Osteocyte (in vitro differentiated cells): ENCODE measurements at regions not wholly inside any gene's neighbourhood (a gene's known extent, or its start where the extent isn't known, plus 50 kb on each side); places are given as distances from the start of the nearest gene placed in this dataset.

Experiments
- DNase-seq: peaks from one replicate; pipeline ENCODE4 v3.0.0; 2021; ENCODE audit warnings: mixed read lengths; ENCODE audit not compliant: unreplicated experiment; ENCODE audit errors: extremely low spot score
- H3K27ac Mint-ChIP-seq: one replicate; pipeline ENCODE4 v1.8.0; 2021; ENCODE audit warnings: mild to moderate bottlenecking, mixed read lengths; ENCODE audit not compliant: unreplicated experiment
- H3K27me3 Mint-ChIP-seq: one replicate; pipeline ENCODE4 v1.8.0; 2021; ENCODE audit warnings: mixed read lengths; ENCODE audit not compliant: unreplicated experiment
- H3K36me3 Mint-ChIP-seq: one replicate; pipeline ENCODE4 v1.8.0; 2021; ENCODE audit warnings: mixed read lengths; ENCODE audit not compliant: unreplicated experiment
- H3K4me1 Mint-ChIP-seq: one replicate; pipeline ENCODE4 v1.8.0; 2021; ENCODE audit warnings: mixed read lengths; ENCODE audit not compliant: unreplicated experiment
- H3K4me3 Mint-ChIP-seq: one replicate; pipeline ENCODE4 v1.8.0; 2021; ENCODE audit warnings: mild to moderate bottlenecking, moderate library complexity, mixed read lengths; ENCODE audit not compliant: unreplicated experiment
- H3K9me3 Mint-ChIP-seq: one replicate; pipeline ENCODE4 v1.8.0; 2021; ENCODE audit warnings: mixed read lengths; ENCODE audit not compliant: unreplicated experiment
- TF ChIP-seq, protein P1 (sequence below): fragments of 200-600 bp; sonication (generic); IDR thresholded peaks from 2 replicates; pipeline ENCODE4 v1.5.0; 2021; ENCODE audit warnings: antibody characterized with exemption, mild to moderate bottlenecking, moderate library complexity

DNA sequence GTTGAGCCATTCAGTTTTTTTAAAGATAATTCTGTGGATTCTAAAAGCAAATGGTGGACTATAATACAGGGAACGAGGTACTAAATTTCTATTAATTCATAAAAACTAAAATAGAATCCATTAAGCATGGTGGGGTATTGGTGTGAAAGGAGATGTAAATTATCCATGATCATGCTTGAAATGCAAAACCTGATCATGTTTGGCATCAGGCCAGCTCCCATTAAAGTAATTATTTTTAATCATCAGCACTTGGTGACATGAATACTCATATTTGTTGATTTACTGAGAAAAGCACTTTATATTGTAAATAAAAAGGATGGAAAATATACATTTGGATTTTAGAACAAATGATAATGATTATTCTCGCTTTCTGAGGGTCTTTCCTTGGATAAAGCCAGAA is 232.3 kb upstream of the MEIS1 start:
- Mint-ChIP-seq H3K4me3 (no peak overlapping the region), H3K9me3 (peaks cover 16% of the 10 kb centered on the region), H3K4me1 (no peaks in the 10 kb centered on the region), H3K27me3 (no peaks in the 10 kb centered on the region), H3K36me3 (no peaks in the 10 kb centered on the region), H3K27ac (no peak overlapping the region)
- TF ChIP-seq, protein P1, sequence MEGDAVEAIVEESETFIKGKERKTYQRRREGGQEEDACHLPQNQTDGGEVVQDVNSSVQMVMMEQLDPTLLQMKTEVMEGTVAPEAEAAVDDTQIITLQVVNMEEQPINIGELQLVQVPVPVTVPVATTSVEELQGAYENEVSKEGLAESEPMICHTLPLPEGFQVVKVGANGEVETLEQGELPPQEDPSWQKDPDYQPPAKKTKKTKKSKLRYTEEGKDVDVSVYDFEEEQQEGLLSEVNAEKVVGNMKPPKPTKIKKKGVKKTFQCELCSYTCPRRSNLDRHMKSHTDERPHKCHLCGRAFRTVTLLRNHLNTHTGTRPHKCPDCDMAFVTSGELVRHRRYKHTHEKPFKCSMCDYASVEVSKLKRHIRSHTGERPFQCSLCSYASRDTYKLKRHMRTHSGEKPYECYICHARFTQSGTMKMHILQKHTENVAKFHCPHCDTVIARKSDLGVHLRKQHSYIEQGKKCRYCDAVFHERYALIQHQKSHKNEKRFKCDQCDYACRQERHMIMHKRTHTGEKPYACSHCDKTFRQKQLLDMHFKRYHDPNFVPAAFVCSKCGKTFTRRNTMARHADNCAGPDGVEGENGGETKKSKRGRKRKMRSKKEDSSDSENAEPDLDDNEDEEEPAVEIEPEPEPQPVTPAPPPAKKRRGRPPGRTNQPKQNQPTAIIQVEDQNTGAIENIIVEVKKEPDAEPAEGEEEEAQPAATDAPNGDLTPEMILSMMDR: no peak
- DNase-seq: no peak

GRCh38 chr2:66201242-66201641 is 233.7 kb upstream of the MEIS1 start:
- TF ChIP-seq, protein P1: no peak
- Mint-ChIP-seq H3K36me3 (no peaks in the 10 kb centered on the region), H3K4me1 (no peaks in the 10 kb centered on the region), H3K9me3 (peaks cover 16% of the 10 kb centered on the region), H3K27me3 (no peaks in the 10 kb centered on the region), H3K27ac (no peak overlapping the region), H3K4me3 (no peak overlapping the region)
- no peak for DNase-seq

- no peak for DNase-seq
- Mint-ChIP-seq H3K27ac (no peak overlapping the region), H3K4me3 (no peak overlapping the region), H3K27me3 (no peaks in the 10 kb centered on the region), H3K9me3 (peaks cover 4% of the 10 kb centered on the region), H3K36me3 (no peaks in the 10 kb centered on the region), H3K4me1 (no peaks in the 10 kb centered on the region)
- TF ChIP-seq, protein P1: no peak
Observed at GRCh38 chr2:66198873-66199272, 236.1 kb upstream of the MEIS1 start.

GRCh38 chr2:66192888-66193287 is 242.0 kb upstream of the MEIS1 start:
- Mint-ChIP-seq H3K27ac (no peak overlapping the region), H3K4me3 (no peak overlapping the region), H3K9me3 (no peaks in the 10 kb centered on the region), H3K4me1 (no peaks in the 10 kb centered on the region), H3K36me3 (no peaks in the 10 kb centered on the region), H3K27me3 (no peaks in the 10 kb centered on the region)
- no peak for DNase-seq
- TF ChIP-seq, protein P1: no peak

DNA sequence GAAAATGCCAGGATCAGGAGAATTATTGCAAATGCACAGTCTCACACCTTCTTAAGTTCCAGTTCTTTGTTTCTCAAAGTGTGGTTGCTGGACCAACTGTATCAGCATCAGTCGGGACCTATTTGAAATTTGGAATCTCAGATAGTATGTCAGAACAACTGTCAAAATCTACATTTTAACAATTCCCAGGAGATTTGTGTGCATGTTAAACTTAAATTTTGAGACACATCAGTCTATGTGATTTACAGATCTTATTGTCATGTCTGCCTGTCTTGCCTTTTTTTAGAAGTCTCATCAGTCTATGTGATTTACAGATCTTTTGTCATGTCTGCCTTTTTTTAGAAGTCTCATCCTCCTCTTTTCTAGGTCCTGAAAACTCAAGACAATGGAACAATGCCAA is 243.6 kb upstream of the MEIS1 start:
- H3K36me3 Mint-ChIP-seq: no peaks in the 10 kb centered on the region
- TF ChIP-seq, protein P1: no peak
- no peak for DNase-seq
- H3K4me1 Mint-ChIP-seq: no peaks in the 10 kb centered on the region
- H3K27me3 Mint-ChIP-seq: no peaks in the 10 kb centered on the region
- no peak overlapping the region for H3K27ac Mint-ChIP-seq
- H3K4me3 Mint-ChIP-seq: no peak overlapping the region
- H3K9me3 Mint-ChIP-seq: no peaks in the 10 kb centered on the region
